ENCODE measurements at regions not wholly inside any gene's neighbourhood (a gene's known extent, or its start where the extent isn't known, plus 50 kb on each side); places are given as distances from the start of the nearest gene placed in this dataset.

- TF ChIP-seq, protein P1, sequence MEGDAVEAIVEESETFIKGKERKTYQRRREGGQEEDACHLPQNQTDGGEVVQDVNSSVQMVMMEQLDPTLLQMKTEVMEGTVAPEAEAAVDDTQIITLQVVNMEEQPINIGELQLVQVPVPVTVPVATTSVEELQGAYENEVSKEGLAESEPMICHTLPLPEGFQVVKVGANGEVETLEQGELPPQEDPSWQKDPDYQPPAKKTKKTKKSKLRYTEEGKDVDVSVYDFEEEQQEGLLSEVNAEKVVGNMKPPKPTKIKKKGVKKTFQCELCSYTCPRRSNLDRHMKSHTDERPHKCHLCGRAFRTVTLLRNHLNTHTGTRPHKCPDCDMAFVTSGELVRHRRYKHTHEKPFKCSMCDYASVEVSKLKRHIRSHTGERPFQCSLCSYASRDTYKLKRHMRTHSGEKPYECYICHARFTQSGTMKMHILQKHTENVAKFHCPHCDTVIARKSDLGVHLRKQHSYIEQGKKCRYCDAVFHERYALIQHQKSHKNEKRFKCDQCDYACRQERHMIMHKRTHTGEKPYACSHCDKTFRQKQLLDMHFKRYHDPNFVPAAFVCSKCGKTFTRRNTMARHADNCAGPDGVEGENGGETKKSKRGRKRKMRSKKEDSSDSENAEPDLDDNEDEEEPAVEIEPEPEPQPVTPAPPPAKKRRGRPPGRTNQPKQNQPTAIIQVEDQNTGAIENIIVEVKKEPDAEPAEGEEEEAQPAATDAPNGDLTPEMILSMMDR (IDR thresholded peaks at IDR 0.05; ENCODE audit: low read depth, low read length, missing input control) = no peak
- TF ChIP-seq TAF1 (conservative IDR thresholded peaks at IDR 0.05) = no peak
Measured at GRCh38 chr2:239806758-239807434, 218.2 kb downstream of the NDUFA10 start.

Data from liver (tissue), 3 donors.